CD14-positive monocyte (primary cell): ENCODE measurements at regions not wholly inside any gene's neighbourhood (a gene's known extent, or its start where the extent isn't known, plus 50 kb on each side); places are given as distances from the start of the nearest gene placed in this dataset.

ENCODE experiments used
- DNase-seq, 3 donors: peaks; one replicate each; pipeline ENCODE4 v3.0.0-alpha.2; 2011 to 2022
- H2AFZ ChIP-seq: 2 replicates; pipeline ENCODE4 v1.6.0; 2012; ENCODE audit warnings: mild to moderate bottlenecking, low read depth, low read length, inconsistent platforms; ENCODE audit not compliant: insufficient read depth, poor library complexity, severe bottlenecking
- H3K27ac ChIP-seq, 2 donors: 1 replicate in 1 of 2; 2 replicates in 1 of 2; pipeline ENCODE4 v1.5.1; 2012 to 2013; ENCODE audit warnings: low read length in 2 of 2, control low read depth in 1 of 2, inconsistent platforms in 1 of 2, low read depth in 1 of 2, mild to moderate bottlenecking in 1 of 2
- H3K27me3 ChIP-seq, 2 donors: one replicate each; pipeline versions ENCODE4 v1.6.0 to v1.6.1; 2011 to 2013; ENCODE audit warnings: low read length in 2 of 2; ENCODE audit not compliant: control insufficient read depth in 2 of 2, insufficient read depth in 2 of 2
- H3K36me3 ChIP-seq, 2 donors: replicated peaks in 1 of 2; 1 replicate in 1 of 2; 2 replicates in 1 of 2; pipeline versions ENCODE4 v1.5.1 to v1.6.1; 2012 to 2013; ENCODE audit warnings: low read length in 2 of 2, control low read depth in 1 of 2, inconsistent platforms in 1 of 2, mild to moderate bottlenecking in 1 of 2; ENCODE audit not compliant: insufficient read depth in 2 of 2, control insufficient read depth in 1 of 2
- H3K4me1 ChIP-seq, 2 donors: 1 replicate in 1 of 2; 2 replicates in 1 of 2; pipeline versions ENCODE4 v1.5.1 to v1.6.1; 2012 to 2013; ENCODE audit warnings: low read length in 2 of 2, control low read depth in 1 of 2, inconsistent platforms in 1 of 2, mild to moderate bottlenecking in 1 of 2, moderate library complexity in 1 of 2; ENCODE audit not compliant: insufficient read depth in 2 of 2, control insufficient read depth in 1 of 2
- H3K4me2 ChIP-seq: replicated peaks from 2 replicates; pipeline ENCODE3; 2012; ENCODE audit warnings: low read length, moderate library complexity, mild to moderate bottlenecking; ENCODE audit not compliant: poor library complexity, severe bottlenecking; ENCODE audit errors: extremely low read depth
- H3K4me3 ChIP-seq, 3 experiments: fragments of 200-600 bp in 1 of 3; sonication (generic) in 1 of 3; replicated peaks in 1 of 3; 1 replicate in 2 of 3; 2 replicates in 1 of 3; pipeline ENCODE4 v1.5.1; 2011 to 2013; ENCODE audit warnings: low read length in 3 of 3, mild to moderate bottlenecking in 3 of 3, control low read depth in 2 of 3, low read depth in 2 of 3, inconsistent platforms in 1 of 3, moderate library complexity in 1 of 3
- H3K79me2 ChIP-seq: 2 replicates; pipeline ENCODE4 v1.6.0; 2012; ENCODE audit warnings: mild to moderate bottlenecking, control low read depth, inconsistent platforms, low read length, moderate library complexity; ENCODE audit not compliant: insufficient read depth
- H3K9ac ChIP-seq: 2 replicates; pipeline ENCODE4 v1.6.0; 2017; ENCODE audit warnings: low read length, mild to moderate bottlenecking; ENCODE audit not compliant: insufficient read depth, poor library complexity, severe bottlenecking
- H3K9me3 ChIP-seq, 2 donors: replicated peaks in 1 of 2; 1 replicate in 1 of 2; 2 replicates in 1 of 2; pipeline versions ENCODE4 v1.5.1 to v1.6.1; 2012 to 2013; ENCODE audit warnings: low read length in 2 of 2, control low read depth in 1 of 2; ENCODE audit not compliant: control insufficient read depth in 1 of 2, insufficient read depth in 1 of 2
- H4K20me1 ChIP-seq: 2 replicates; pipeline ENCODE4 v1.6.0; 2012; ENCODE audit warnings: mild to moderate bottlenecking, low read length, control low read depth, moderate library complexity; ENCODE audit not compliant: insufficient read depth
- H3K27ac Mint-ChIP-seq, 7 donors: one replicate each; pipeline ENCODE4 v1.8.0; 2020; ENCODE audit warnings: mild to moderate bottlenecking in 7 of 7, mixed read lengths in 7 of 7, moderate library complexity in 6 of 7, inconsistent platforms in 2 of 7
- H3K27me3 Mint-ChIP-seq, 3 donors: one replicate each; pipeline ENCODE4 v1.8.0; 2021 to 2022; ENCODE audit warnings: low read depth in 3 of 3, mild to moderate bottlenecking in 3 of 3, mixed read lengths in 3 of 3, moderate library complexity in 3 of 3, inconsistent platforms in 1 of 3
- H3K36me3 Mint-ChIP-seq, 2 donors: one replicate each; pipeline ENCODE4 v1.8.0; 2020; ENCODE audit warnings: mixed read lengths in 2 of 2, inconsistent platforms in 1 of 2, mild to moderate bottlenecking in 1 of 2
- H3K4me1 Mint-ChIP-seq: one replicate; pipeline ENCODE4 v1.8.0; 2020; ENCODE audit warnings: mild to moderate bottlenecking, mixed read lengths
- H3K4me3 Mint-ChIP-seq, 2 donors: one replicate each; pipeline ENCODE4 v1.8.0; 2020; ENCODE audit warnings: mild to moderate bottlenecking in 2 of 2, mixed read lengths in 2 of 2, moderate library complexity in 1 of 2
- H3K9me3 Mint-ChIP-seq, 7 donors: one replicate each; pipeline ENCODE4 v1.8.0; 2020 to 2022; ENCODE audit warnings: mixed read lengths in 7 of 7, mild to moderate bottlenecking in 6 of 7, moderate library complexity in 6 of 7, inconsistent platforms in 2 of 7
- WGBS: methylation state at CpG from one replicate; pipeline ENCODE4 v1.1.5; 2013; ENCODE audit warnings: missing lambda C conversion rate; ENCODE audit not compliant: insufficient coverage; 5-methylcytosine and 5-hydroxymethylcytosine counted together
- intact Hi-C, 2 donors: fragments of 100-400 bp; cut with micrococcal nuclease; formaldehyde crosslinking; loops; one replicate each; pipeline versions ENCODE4 v1.15.0 to v1.15.1; 2023
- TF ChIP-seq, protein P1 (sequence below): fragments of 200-600 bp; IDR thresholded peaks from one replicate; pipeline ENCODE4 v1.8.0; 2022; ENCODE audit warnings: antibody characterized with exemption, mild to moderate bottlenecking

GRCh38 chr3:148642214-148642613 is 55.5 kb upstream of the AGTR1 start:
- H3K4me3 ChIP-seq, result no peak overlapping the region
- H2AFZ ChIP-seq, result no peak overlapping the region
- no peak overlapping the region for H3K27ac ChIP-seq
- H3K4me1 ChIP-seq, result peaks cover 0 to 4% of the 10 kb centered on the region in 2 donors
- DNase-seq, result no peak
- H3K9me3 ChIP-seq, result no peaks in the 10 kb centered on the region
- H3K27ac Mint-ChIP-seq, result no peak overlapping the region
- H3K79me2 ChIP-seq, result no peaks in the 10 kb centered on the region
- H3K4me3 Mint-ChIP-seq, result no peak overlapping the region
- no peak overlapping the region for H3K9ac ChIP-seq
- no peaks in the 10 kb centered on the region for H3K36me3 ChIP-seq
- no peaks in the 10 kb centered on the region for H3K27me3 ChIP-seq
- peaks cover 11% of the 10 kb centered on the region for H3K4me1 Mint-ChIP-seq
- TF ChIP-seq, protein P1, sequence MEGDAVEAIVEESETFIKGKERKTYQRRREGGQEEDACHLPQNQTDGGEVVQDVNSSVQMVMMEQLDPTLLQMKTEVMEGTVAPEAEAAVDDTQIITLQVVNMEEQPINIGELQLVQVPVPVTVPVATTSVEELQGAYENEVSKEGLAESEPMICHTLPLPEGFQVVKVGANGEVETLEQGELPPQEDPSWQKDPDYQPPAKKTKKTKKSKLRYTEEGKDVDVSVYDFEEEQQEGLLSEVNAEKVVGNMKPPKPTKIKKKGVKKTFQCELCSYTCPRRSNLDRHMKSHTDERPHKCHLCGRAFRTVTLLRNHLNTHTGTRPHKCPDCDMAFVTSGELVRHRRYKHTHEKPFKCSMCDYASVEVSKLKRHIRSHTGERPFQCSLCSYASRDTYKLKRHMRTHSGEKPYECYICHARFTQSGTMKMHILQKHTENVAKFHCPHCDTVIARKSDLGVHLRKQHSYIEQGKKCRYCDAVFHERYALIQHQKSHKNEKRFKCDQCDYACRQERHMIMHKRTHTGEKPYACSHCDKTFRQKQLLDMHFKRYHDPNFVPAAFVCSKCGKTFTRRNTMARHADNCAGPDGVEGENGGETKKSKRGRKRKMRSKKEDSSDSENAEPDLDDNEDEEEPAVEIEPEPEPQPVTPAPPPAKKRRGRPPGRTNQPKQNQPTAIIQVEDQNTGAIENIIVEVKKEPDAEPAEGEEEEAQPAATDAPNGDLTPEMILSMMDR, result no peak
- H3K27me3 Mint-ChIP-seq, result peaks cover 0 to 4% (median 3%) of the 10 kb centered on the region in 3 donors
- no peak overlapping the region for H3K4me2 ChIP-seq
- no peaks in the 10 kb centered on the region for H3K36me3 Mint-ChIP-seq
- intact Hi-C loops, result no loop called here
- no peaks in the 10 kb centered on the region for H3K9me3 Mint-ChIP-seq
- no peaks in the 10 kb centered on the region for H4K20me1 ChIP-seq

- Mint-ChIP-seq H3K27ac (no peak overlapping the region), H3K9me3 (no peaks in the 10 kb centered on the region), H3K27me3 (peaks cover 0 to 2% (median under 1%) of the 10 kb centered on the region in 3 donors), H3K36me3 (no peaks in the 10 kb centered on the region), H3K4me3 (no peak overlapping the region), H3K4me1 (peaks cover 11% of the 10 kb centered on the region)
- intact Hi-C loops, result no loop called here
- H4K20me1 ChIP-seq, result no peaks in the 10 kb centered on the region
- H3K36me3 ChIP-seq, result no peaks in the 10 kb centered on the region
- H3K9me3 ChIP-seq, result no peaks in the 10 kb centered on the region
- TF ChIP-seq, protein P1, result no peak
- no peak overlapping the region for H3K4me3 ChIP-seq
- WGBS, result no CpG with 5 or more reads among the region's 2 CpGs
- H3K79me2 ChIP-seq, result no peaks in the 10 kb centered on the region
- no peak overlapping the region for H3K4me2 ChIP-seq
- H3K27ac ChIP-seq, result no peak overlapping the region
- H2AFZ ChIP-seq, result no peak overlapping the region
- DNase-seq, result peak in 2 of 3 donors; percentile 17 to 19
- H3K4me1 ChIP-seq, result peaks cover 0 to 4% of the 10 kb centered on the region in 2 donors
- H3K9ac ChIP-seq, result no peak overlapping the region
- H3K27me3 ChIP-seq, result no peaks in the 10 kb centered on the region
These were observed 55.1 kb upstream of the AGTR1 start for GRCh38 chr3:148642616-148643015.
